ENCODE measurements at regions not wholly inside any gene's neighbourhood (a gene's known extent, or its start where the extent isn't known, plus 50 kb on each side); places are given as distances from the start of the nearest gene placed in this dataset.

GRCh38 chr5:75931175-75931574 is 152.0 kb upstream of the SV2C start:
- TF ChIP-seq CTCF (IDR thresholded peaks at IDR 0.05; ENCODE audit: low read depth, low read length, missing control alignments) = no peak
- no peak for DNase-seq (ENCODE audit: low read depth)
- no peak overlapping the region for H3K4me3 ChIP-seq (ENCODE audit: low read depth, low read length)

GRCh38 chr5:75928992-75929391 is 154.2 kb upstream of the SV2C start:
- no peak overlapping the region for H3K4me3 ChIP-seq (ENCODE audit: low read depth, low read length)
- DNase-seq (ENCODE audit: low read depth) = no peak
- no peak for TF ChIP-seq CTCF (IDR thresholded peaks at IDR 0.05; ENCODE audit: low read depth, low read length, missing control alignments)

- DNase-seq (ENCODE audit: low read depth) = no peak
- no peak for TF ChIP-seq CTCF (IDR thresholded peaks at IDR 0.05; ENCODE audit: low read depth, low read length, missing control alignments)
- H3K4me3 ChIP-seq (ENCODE audit: low read depth, low read length) = no peak overlapping the region
Observed at GRCh38 chr5:75922480-75922879, 160.7 kb upstream of the SV2C start.

- no peak for TF ChIP-seq CTCF (IDR thresholded peaks at IDR 0.05; ENCODE audit: low read depth, low read length, missing control alignments)
- no peak for DNase-seq (ENCODE audit: low read depth)
- no peak overlapping the region for H3K4me3 ChIP-seq (ENCODE audit: low read depth, low read length)
Observed at GRCh38 chr5:75921011-75921410, 162.2 kb upstream of the SV2C start.

GRCh38 chr5:75916144-75916543 is 167.0 kb upstream of the SV2C start:
- no peak overlapping the region for H3K4me3 ChIP-seq (ENCODE audit: low read depth, low read length)
- DNase-seq (ENCODE audit: low read depth) = no peak

GRCh38 chr5:75909223-75909622 is 174.0 kb upstream of the SV2C start:
- no peak for TF ChIP-seq CTCF (IDR thresholded peaks at IDR 0.05; ENCODE audit: low read depth, low read length, missing control alignments)
- no peak overlapping the region for H3K4me3 ChIP-seq (ENCODE audit: low read depth, low read length)
- DNase-seq (ENCODE audit: low read depth) = no peak

More at GRCh38 chr5:75916144-75916543, 167.0 kb upstream of the SV2C start:
- TF ChIP-seq CTCF (IDR thresholded peaks at IDR 0.05; ENCODE audit: low read depth, low read length, missing control alignments) = no peak

GRCh38 chr5:75907651-75908050 is 175.5 kb upstream of the SV2C start:
- H3K4me3 ChIP-seq (ENCODE audit: low read depth, low read length) = no peak overlapping the region
- TF ChIP-seq CTCF (IDR thresholded peaks at IDR 0.05; ENCODE audit: low read depth, low read length, missing control alignments) = no peak
- no peak for DNase-seq (ENCODE audit: low read depth)
